DMS114 treated with DMSO at 0.1 percent for 48 hours (cell line): ENCODE measurements at regions not wholly inside any gene's neighbourhood (a gene's known extent, or its start where the extent isn't known, plus 50 kb on each side); places are given as distances from the start of the nearest gene placed in this dataset.

Source experiments
- DNase-seq: peaks from one replicate; lab custom pipeline; 2025; ENCODE audit not compliant: unreplicated experiment; lab: John Stamatoyannopoulos, UW

DNA sequence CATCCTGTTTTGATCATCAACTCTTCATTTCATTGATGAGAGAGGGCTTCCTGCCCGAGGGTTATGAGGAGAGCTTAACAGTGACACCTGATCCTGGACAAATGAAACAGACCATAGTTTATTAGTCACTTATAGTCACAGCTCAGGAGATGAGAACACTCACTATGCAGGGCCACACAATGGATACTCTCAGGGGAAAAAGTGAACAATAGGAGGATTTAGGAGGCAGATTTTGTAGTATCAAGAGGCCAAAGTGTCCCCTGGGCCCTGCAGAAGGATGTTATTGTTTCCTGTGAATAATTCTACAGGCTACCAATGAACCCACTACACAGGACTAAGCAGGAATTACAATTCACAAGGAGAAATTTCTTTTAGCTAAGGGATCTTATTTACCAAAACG lies 772.8 kb upstream of the MAN1A1 start:
- no peak for DNase-seq

GRCh38 chr6:120116343-120116742 lies 766.8 kb upstream of the MAN1A1 start:
- DNase-seq: no peak

- DNase-seq: no peak
These were observed 763.4 kb upstream of the MAN1A1 start for GRCh38 chr6:120112980-120113379.

- no peak for DNase-seq
These were observed 761.4 kb upstream of the MAN1A1 start for GRCh38 chr6:120111001-120111400.

DNA sequence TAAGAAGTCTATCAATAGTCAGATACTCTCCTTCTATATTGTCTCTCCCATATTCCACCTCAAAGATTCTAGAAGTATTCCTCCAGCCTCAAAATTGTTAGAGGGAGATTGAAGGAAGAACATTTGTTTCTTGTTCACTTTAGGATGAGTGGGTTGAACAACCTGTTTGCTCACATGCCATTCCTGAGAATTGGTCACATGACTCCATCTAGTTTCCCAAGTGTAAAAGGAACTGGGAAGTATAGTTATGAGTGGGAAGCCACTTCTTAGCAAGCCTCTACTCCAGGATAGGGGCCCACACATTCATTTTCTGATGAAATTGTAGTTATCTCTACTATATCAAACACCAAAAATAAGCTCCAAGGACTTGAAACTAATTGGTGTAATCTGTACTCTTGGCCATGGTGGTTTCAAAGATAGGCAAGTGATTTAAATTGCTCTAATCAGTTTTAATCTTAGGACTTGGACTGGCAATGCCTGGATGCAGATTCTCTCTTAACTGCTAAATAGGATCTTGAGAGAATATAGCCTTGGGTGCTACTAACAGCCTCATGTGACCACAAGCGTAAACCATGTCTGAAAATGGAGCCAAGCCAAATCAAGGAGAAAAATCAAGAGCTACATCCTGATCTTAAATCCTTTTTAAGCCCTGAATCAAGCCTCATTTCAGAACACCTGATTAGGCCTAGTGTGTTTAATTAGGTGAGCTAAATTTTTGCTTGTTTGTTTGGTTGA lies 758.7 kb upstream of the MAN1A1 start:
- no peak for DNase-seq

- no peak for DNase-seq
These were observed 754.1 kb upstream of the MAN1A1 start for GRCh38 chr6:120103618-120104017.

- no peak for DNase-seq
These were observed 747.2 kb upstream of the MAN1A1 start for GRCh38 chr6:120096696-120097260.

DNA sequence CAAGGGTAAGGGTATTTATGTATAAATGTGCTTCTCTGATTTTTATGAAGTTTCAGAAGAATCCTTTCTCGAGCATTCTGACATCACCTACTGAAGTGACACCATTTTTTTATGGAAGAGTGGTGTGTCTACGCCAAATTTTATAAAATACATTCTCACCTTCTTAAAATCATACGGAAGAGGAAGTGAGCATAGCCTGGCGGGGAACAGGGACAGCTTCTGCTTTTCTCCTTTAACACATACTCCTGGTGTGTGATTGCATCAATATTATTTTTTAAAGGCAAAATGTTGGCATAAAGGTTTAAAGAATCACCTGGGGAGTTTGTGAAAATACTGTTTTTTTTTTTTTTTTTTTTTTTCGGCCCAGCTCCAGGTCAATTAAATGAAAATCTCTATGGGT lies 733.6 kb upstream of the MAN1A1 start:
- DNase-seq: no peak

GRCh38 chr6:120077489-120077888 lies 727.9 kb upstream of the MAN1A1 start:
- DNase-seq: no peak

GRCh38 chr6:120058410-120058809 lies 708.8 kb upstream of the MAN1A1 start:
- no peak for DNase-seq

DNA sequence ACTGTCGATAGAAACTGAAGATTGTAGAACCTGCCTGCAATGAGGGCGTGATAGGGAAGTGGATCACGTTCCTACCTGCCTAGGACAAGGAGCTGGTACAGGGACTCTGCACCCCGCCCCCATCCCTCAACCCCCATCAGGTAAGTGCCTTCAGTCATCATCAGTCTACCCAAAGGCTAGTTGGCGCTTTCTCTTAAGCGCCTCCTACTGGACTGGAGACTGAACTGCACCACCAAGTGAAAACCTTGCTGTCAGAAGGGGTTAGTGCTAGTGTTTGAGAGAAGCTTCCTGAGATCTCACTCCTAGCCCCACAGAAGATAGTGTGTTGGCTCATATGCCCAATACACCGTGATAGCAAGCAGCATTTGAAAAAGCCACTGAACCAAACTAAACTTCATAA lies 706.5 kb upstream of the MAN1A1 start:
- no peak for DNase-seq

DNA sequence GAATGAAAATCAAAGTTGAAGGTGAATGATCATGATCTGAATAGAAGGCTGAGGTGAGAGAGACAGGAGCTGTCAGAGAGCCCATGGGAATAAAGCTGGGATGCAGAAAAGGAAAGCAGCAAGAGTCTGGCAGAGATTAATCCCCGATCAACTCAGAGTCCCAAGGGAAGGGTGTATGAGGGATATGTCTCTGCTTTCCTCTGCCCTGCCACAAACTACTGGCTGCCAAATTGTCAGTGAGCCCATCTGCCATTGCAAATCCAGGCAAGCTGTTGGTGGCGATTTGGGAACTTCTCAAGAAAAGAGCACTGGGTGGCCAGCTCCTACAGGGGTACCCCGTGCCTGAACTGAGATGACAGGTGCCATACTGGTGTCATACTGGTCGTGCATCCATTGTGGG lies 705.5 kb upstream of the MAN1A1 start:
- DNase-seq: no peak

- DNase-seq: no peak
These were observed 690.1 kb upstream of the MAN1A1 start for GRCh38 chr6:120039664-120040063.

- DNase-seq: no peak
These were observed 682.3 kb upstream of the MAN1A1 start for GRCh38 chr6:120031837-120032236.

DNA sequence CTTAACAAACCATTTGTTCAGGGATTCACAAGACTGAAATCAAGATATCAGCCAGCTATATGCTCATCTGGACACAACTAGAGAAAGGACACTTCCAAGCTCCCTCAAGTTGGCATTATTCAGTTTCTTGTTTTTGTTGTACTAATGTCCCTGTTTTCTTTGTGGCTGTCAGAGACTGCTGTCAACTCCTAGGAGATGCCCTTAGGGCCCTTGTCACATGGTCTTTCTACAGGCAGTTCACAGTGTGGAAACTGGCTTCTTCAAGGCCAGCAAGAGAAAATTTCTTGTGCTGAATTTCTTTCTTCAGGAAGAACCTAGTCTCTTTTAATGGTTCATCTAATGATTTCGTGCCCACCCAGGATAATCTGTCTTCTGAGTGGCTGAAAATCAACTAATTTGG lies 677.2 kb upstream of the MAN1A1 start:
- no peak for DNase-seq

- no peak for DNase-seq
These were observed 660.5 kb upstream of the MAN1A1 start for GRCh38 chr6:120010075-120010474.

DNA sequence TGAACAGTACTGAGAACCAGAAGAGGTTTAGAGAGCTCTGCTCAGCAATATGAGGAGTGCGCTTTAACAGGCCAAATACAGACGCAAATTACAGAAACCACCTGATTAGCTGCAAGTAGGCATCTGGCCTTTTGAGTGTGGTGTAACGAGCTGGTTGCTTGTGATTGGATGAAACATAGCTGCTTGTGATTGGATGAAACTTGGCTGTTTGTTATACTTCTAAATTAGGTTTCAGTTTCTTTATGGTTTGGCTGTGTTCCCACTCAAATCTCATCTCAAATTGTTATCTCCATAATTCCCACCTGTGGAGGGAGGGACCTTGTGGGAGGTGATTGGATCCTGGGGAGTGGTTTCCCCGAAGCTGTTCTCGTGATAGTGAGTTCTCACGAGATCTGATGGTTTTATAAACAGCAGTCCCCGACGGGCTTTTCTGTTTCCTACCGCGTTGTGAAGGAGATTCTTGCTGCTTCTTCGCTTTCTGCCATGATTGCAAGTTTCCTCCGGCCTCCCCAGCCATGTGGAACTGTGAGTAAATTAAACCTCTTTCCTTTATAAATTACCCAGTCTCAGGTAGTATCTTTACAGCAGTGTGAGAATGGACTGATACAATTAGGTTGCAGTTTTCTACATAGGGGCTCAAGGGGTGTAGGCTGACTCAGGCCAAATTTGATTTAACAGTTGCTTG lies 655.9 kb upstream of the MAN1A1 start:
- DNase-seq: no peak

- no peak for DNase-seq
These were observed 637.5 kb upstream of the MAN1A1 start for GRCh38 chr6:119986934-119987549.

DNA sequence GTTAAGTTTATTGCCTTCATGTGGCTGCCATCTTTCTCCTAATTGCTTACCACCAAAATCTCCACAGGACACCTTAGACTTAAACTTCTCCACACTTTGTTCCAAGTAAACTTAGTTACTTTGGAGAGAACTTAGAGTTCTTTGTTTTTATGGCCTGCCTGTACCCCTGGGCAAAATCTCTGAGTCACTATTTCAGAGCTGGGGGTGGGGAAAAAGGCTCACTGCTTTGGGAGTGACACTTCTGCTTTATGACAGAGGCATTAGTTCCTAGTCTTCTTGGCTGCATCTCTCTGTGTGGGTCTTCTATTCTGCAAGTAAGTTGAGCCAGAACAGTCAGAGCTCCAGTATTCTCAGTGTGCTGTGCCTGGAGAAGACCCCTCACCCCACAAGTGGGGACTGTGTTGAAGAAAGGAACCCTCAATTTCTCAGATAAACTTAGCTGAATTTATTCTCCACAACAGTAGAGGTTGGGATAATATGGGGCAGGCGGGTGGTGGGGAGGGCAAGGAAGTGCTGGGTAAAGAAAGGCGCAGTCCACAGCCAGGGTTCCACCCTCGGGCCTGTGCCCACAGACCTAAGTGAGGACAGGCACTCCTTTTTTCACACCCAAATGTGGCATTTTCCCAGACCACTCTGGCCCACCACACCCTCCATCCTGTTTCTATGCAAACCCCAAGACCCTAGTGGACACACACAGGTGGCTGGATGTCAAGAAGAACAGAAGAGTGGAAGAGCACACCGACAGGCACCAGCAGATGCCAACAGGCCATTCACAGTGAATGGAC lies 636.6 kb upstream of the MAN1A1 start:
- no peak for DNase-seq

- DNase-seq: no peak
These were observed 631.2 kb upstream of the MAN1A1 start for GRCh38 chr6:119980802-119981201.

DNA sequence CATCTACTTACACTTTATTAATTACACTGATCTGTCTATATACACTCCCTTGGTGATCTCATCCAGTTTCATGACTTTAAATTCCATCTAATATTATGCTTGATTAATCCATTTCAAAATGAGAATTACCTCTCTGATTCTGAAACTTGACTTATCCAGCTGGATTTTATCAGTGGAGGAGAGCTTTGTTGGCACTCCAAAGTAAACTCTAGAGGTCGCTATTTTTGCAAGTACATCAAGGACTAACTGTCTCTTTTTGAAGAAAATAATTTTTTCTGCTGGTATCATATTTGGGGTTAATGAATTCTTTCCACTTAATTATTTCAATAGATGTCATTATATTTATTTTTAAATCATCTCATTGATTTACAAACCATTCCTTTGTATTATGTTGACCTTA lies 630.3 kb upstream of the MAN1A1 start:
- no peak for DNase-seq
